HUES64 (cell line): ENCODE measurements at regions not wholly inside any gene's neighbourhood (a gene's known extent, or its start where the extent isn't known, plus 50 kb on each side); places are given as distances from the start of the nearest gene placed in this dataset.

ENCODE experiments used
- H3K27ac ChIP-seq: 2 replicates; pipeline ENCODE4 v1.7.0; 2013; ENCODE audit warnings: low read depth, low read length, inconsistent platforms
- H3K27me3 ChIP-seq: 2 replicates; pipeline ENCODE4 v1.6.1; 2013; ENCODE audit warnings: mild to moderate bottlenecking, low read length; ENCODE audit not compliant: insufficient read depth
- H3K36me3 ChIP-seq: 2 replicates; pipeline ENCODE4 v1.6.1; 2013; ENCODE audit warnings: mild to moderate bottlenecking, low read length; ENCODE audit not compliant: insufficient read depth
- H3K4me1 ChIP-seq: 2 replicates; pipeline ENCODE4 v1.6.1; 2013; ENCODE audit warnings: mild to moderate bottlenecking, low read length, moderate library complexity; ENCODE audit not compliant: insufficient read depth
- H3K4me3 ChIP-seq: 2 replicates; pipeline ENCODE4 v1.5.1; 2013; ENCODE audit warnings: mild to moderate bottlenecking, low read length, moderate library complexity
- H3K9ac ChIP-seq: 2 replicates; pipeline ENCODE4 v1.6.1; 2013; ENCODE audit warnings: mild to moderate bottlenecking, low read depth, low read length
- H3K9me3 ChIP-seq: 2 replicates; pipeline ENCODE4 v1.6.1; 2013; ENCODE audit warnings: low read depth, low read length; ENCODE audit not compliant: insufficient read depth
- WGBS: fragments of 150-250, 120-280 bp; methylation state at CpG from one replicate; pipeline ENCODE4 v1.1.7; 2013; ENCODE audit warnings: missing lambda C conversion rate; 5-methylcytosine and 5-hydroxymethylcytosine counted together

GRCh38 chr2:117071556-117072102 lies 742.9 kb upstream of the DDX18 start:
- no peak overlapping the region for H3K27ac ChIP-seq
- no peaks in the 10 kb centered on the region for H3K4me1 ChIP-seq
- WGBS: 97% methylated on average over 31 of the region's 31 CpGs
- H3K4me3 ChIP-seq: no peak overlapping the region
- H3K9ac ChIP-seq: no peak overlapping the region
- no peaks in the 10 kb centered on the region for H3K36me3 ChIP-seq
- H3K27me3 ChIP-seq: no peaks in the 10 kb centered on the region; the same call in 1 of the 2 replicates
- peaks cover 19% of the 10 kb centered on the region for H3K9me3 ChIP-seq

- H3K4me3 ChIP-seq: no peak overlapping the region
- peaks cover 19% of the 10 kb centered on the region for H3K9me3 ChIP-seq
- no peaks in the 10 kb centered on the region for H3K36me3 ChIP-seq
- no peak overlapping the region for H3K9ac ChIP-seq
- no peak overlapping the region for H3K27ac ChIP-seq
- whole genome bisulfite sequencing: 92% methylated on average over 3 of the region's 4 CpGs
- H3K4me1 ChIP-seq: no peaks in the 10 kb centered on the region
- H3K27me3 ChIP-seq: peaks cover 10% of the 10 kb centered on the region
Measured at GRCh38 chr2:117074756-117075155, 739.7 kb upstream of the DDX18 start.

GRCh38 chr2:117085256-117085655 lies 729.2 kb upstream of the DDX18 start:
- WGBS: 20% methylated on average over 1 of the region's 3 CpGs

GRCh38 chr2:117085737-117086136 lies 728.8 kb upstream of the DDX18 start:
- Histone ChIP-seq H3K27me3 (peaks cover 5% of the 10 kb centered on the region), H3K4me3 (no peak overlapping the region), H3K4me1 (peaks cover 35% of the 10 kb centered on the region), H3K36me3 (no peaks in the 10 kb centered on the region), H3K9me3 (no peaks in the 10 kb centered on the region), H3K9ac (no peak overlapping the region), H3K27ac (no peak overlapping the region)
- WGBS: no CpG with 5 or more reads among the region's 1 CpG

More at GRCh38 chr2:117085256-117085655, 729.2 kb upstream of the DDX18 start:
- no peaks in the 10 kb centered on the region for H3K9me3 ChIP-seq
- H3K27me3 ChIP-seq: peaks cover 5% of the 10 kb centered on the region
- peaks cover 35% of the 10 kb centered on the region for H3K4me1 ChIP-seq
- H3K4me3 ChIP-seq: no peak overlapping the region
- H3K36me3 ChIP-seq: no peaks in the 10 kb centered on the region
- H3K27ac ChIP-seq: no peak overlapping the region
- no peak overlapping the region for H3K9ac ChIP-seq

GRCh38 chr2:117086174-117086942 lies 728.1 kb upstream of the DDX18 start:
- Histone ChIP-seq H3K9me3 (no peaks in the 10 kb centered on the region), H3K4me1 (peaks cover 35% of the 10 kb centered on the region), H3K36me3 (no peaks in the 10 kb centered on the region), H3K4me3 (no peak overlapping the region), H3K9ac (no peak overlapping the region), H3K27me3 (peaks cover 5% of the 10 kb centered on the region), H3K27ac (no peak overlapping the region)
- 60% methylated on average over 2 of the region's 3 CpGs for WGBS

GRCh38 chr2:117086943-117087250 lies 727.6 kb upstream of the DDX18 start:
- peaks cover 5% of the 10 kb centered on the region for H3K27me3 ChIP-seq
- H3K4me3 ChIP-seq: no peak overlapping the region
- WGBS: 89% methylated on average over 3 of the region's 4 CpGs

GRCh38 chr2:117087535-117088291 lies 726.8 kb upstream of the DDX18 start:
- Histone ChIP-seq H3K27me3 (peaks cover 5% of the 10 kb centered on the region), H3K9me3 (no peaks in the 10 kb centered on the region), H3K4me3 (no peak overlapping the region), H3K4me1 (peaks cover 35% of the 10 kb centered on the region), H3K9ac (peak overlapping the region; percentile 14; the same call in 1 of the 2 replicates), H3K27ac (peak overlapping the region; percentile 67; the same call in 1 of the 2 replicates), H3K36me3 (no peaks in the 10 kb centered on the region)
- 16% methylated on average over 9 of the region's 9 CpGs for WGBS

More at GRCh38 chr2:117086943-117087250, 727.6 kb upstream of the DDX18 start:
- Histone ChIP-seq H3K9ac (no peak overlapping the region), H3K27ac (peak overlapping the region; percentile 29; the same call in 1 of the 2 replicates), H3K36me3 (no peaks in the 10 kb centered on the region), H3K4me1 (peaks cover 35% of the 10 kb centered on the region), H3K9me3 (no peaks in the 10 kb centered on the region)

GRCh38 chr2:117091041-117091837 lies 723.3 kb upstream of the DDX18 start:
- H3K27me3 ChIP-seq: peaks cover 5% of the 10 kb centered on the region
- H3K36me3 ChIP-seq: no peaks in the 10 kb centered on the region
- 89% methylated on average over 1 of the region's 2 CpGs for WGBS
- no peak overlapping the region for H3K4me3 ChIP-seq
- no peak overlapping the region for H3K27ac ChIP-seq
- H3K9ac ChIP-seq: no peak overlapping the region
- peaks cover 17% of the 10 kb centered on the region for H3K4me1 ChIP-seq
- no peaks in the 10 kb centered on the region for H3K9me3 ChIP-seq

- Histone ChIP-seq H3K27me3 (no peaks in the 10 kb centered on the region), H3K27ac (no peak overlapping the region), H3K36me3 (no peaks in the 10 kb centered on the region), H3K4me1 (no peaks in the 10 kb centered on the region), H3K9me3 (0 out of 2 replicates have a peak, but pooled peaks cover 4% of the 10 kb centered on the region), H3K9ac (no peak overlapping the region), H3K4me3 (no peak overlapping the region)
- no CpG with 5 or more reads among the region's 1 CpG for WGBS
Measured at GRCh38 chr2:117101613-117102012, 712.9 kb upstream of the DDX18 start.

- Histone ChIP-seq H3K27me3 (no peaks in the 10 kb centered on the region), H3K36me3 (no peaks in the 10 kb centered on the region), H3K4me3 (no peak overlapping the region), H3K27ac (no peak overlapping the region), H3K4me1 (no peaks in the 10 kb centered on the region), H3K9me3 (peaks cover 4% of the 10 kb centered on the region; the same call in 1 of the 2 replicates), H3K9ac (no peak overlapping the region)
- 96% methylated on average over 9 of the region's 9 CpGs for WGBS
Measured at GRCh38 chr2:117108741-117109267, 705.7 kb upstream of the DDX18 start.
